SK-MEL-5 (cell line): ENCODE measurements at regions not wholly inside any gene's neighbourhood (a gene's known extent, or its start where the extent isn't known, plus 50 kb on each side); places are given as distances from the start of the nearest gene placed in this dataset.
"Not testable (repeated sequence)": the region's sequence is repeated elsewhere in the genome, so short reads cannot be mapped to it uniquely, and the experiment has no call there.

Experiments
- DNase-seq: peaks from one replicate; pipeline ENCODE4 v3.0.0-alpha.2; 2016; ENCODE audit warnings: low read depth, low spot score
- in situ Hi-C: cut with HindIII; loops from 2 replicates; pipeline ENCODE4 v1.10.0; 2016; ENCODE audit warnings: low sequenced_read_pairs, high pct_unique_total_duplicates, low pct_unique_long_range_greater_than_20kb

GRCh38 chr2:13666582-13667414, 950.1 kb downstream of the TRIB2 start:
- in situ Hi-C loops, result no loop called here
- DNase-seq, result no peak

GRCh38 chr2:13667415-13667757, 950.6 kb downstream of the TRIB2 start:
- no peak for DNase-seq
- in situ Hi-C loops, result no loop called here

GRCh38 chr2:13669607-13670006, 952.9 kb downstream of the TRIB2 start:
- in situ Hi-C loops, result no loop called here
- no peak for DNase-seq

- in situ Hi-C loops, DNase-seq: not testable (repeated sequence)
Measured at GRCh38 chr2:13673821-13674220, 957.1 kb downstream of the TRIB2 start.

GRCh38 chr2:13676269-13676668, 956.2 kb upstream of the LRATD1 start:
- in situ Hi-C loops, result no loop called here
- DNase-seq, result peak; percentile 57

- DNase-seq, result no peak
- in situ Hi-C loops, result no loop called here
Measured at GRCh38 chr2:13681936-13682335, 950.6 kb upstream of the LRATD1 start.

GRCh38 chr2:13682540-13683272, 949.8 kb upstream of the LRATD1 start:
- peak; percentile 76 for DNase-seq
- in situ Hi-C loops, result no loop called here

GRCh38 chr2:13686262-13686661, 946.3 kb upstream of the LRATD1 start:
- no peak for DNase-seq
- in situ Hi-C loops, result no loop called here

GRCh38 chr2:13694673-13695072, 937.8 kb upstream of the LRATD1 start:
- no peak for DNase-seq
- in situ Hi-C loops, result no loop called here

GRCh38 chr2:13696601-13697000, 935.9 kb upstream of the LRATD1 start:
- in situ Hi-C loops, result no loop called here
- DNase-seq, result no peak

GRCh38 chr2:13698847-13699246, 933.7 kb upstream of the LRATD1 start:
- in situ Hi-C loops, result no loop called here
- DNase-seq, result no peak

- DNase-seq, in situ Hi-C loops: not testable (repeated sequence)
Measured at GRCh38 chr2:13699939-13700338, 932.6 kb upstream of the LRATD1 start.

GRCh38 chr2:13711154-13711553, 921.4 kb upstream of the LRATD1 start:
- DNase-seq, result no peak
- in situ Hi-C loops, result no loop called here

GRCh38 chr2:13714466-13714865, 918.1 kb upstream of the LRATD1 start:
- no peak for DNase-seq
- in situ Hi-C loops, result no loop called here

GRCh38 chr2:13725945-13726344, 906.6 kb upstream of the LRATD1 start:
- in situ Hi-C loops, result no loop called here

GRCh38 chr2:13745330-13745729, 887.2 kb upstream of the LRATD1 start:
- in situ Hi-C loops, result no loop called here
- DNase-seq, result no peak

More at GRCh38 chr2:13725945-13726344, 906.6 kb upstream of the LRATD1 start:
- DNase-seq, result no peak

- in situ Hi-C loops, result no loop called here
- DNase-seq, result no peak
Measured at GRCh38 chr2:13751955-13752354, 880.6 kb upstream of the LRATD1 start.

GRCh38 chr2:13758412-13758811, 874.1 kb upstream of the LRATD1 start:
- in situ Hi-C loops, result no loop called here
- no peak for DNase-seq

- in situ Hi-C loops, result no loop called here
- no peak for DNase-seq
Measured at GRCh38 chr2:13768274-13768673, 864.2 kb upstream of the LRATD1 start.
